Activated B cell treated with CpG ODN at 0.5 μM for 24 hours (primary cell): ENCODE measurements at regions not wholly inside any gene's neighbourhood (a gene's known extent, or its start where the extent isn't known, plus 50 kb on each side); places are given as distances from the start of the nearest gene placed in this dataset.

Experiments
- ATAC-seq: fragments of 200-7000 bp; cut with Tn5 transposase; one replicate; pipeline ENCODE4 v1.10.0; 2021; ENCODE audit warnings: low read depth, mild to moderate bottlenecking, moderate library complexity
- CTCF ChIA-PET: fragments of 350-600 bp; sonication (Branson Sonifier 250); formaldehyde crosslinking; loops from one replicate; lab custom pipeline; 2021; ENCODE audit warnings: antibody characterized with exemption; lab: Charles Lee
- POLR2A ChIA-PET: fragments of 350-600 bp; sonication (Branson Sonifier 250); formaldehyde crosslinking; loops from one replicate; lab custom pipeline; 2021; ENCODE audit warnings: antibody characterized with exemption; lab: Charles Lee
- DNase-seq: peaks from one replicate; pipeline ENCODE4 v3.0.0; 2022
- H3K27ac Mint-ChIP-seq: one replicate; pipeline ENCODE4 v1.8.0; 2020; ENCODE audit warnings: mixed read lengths
- H3K27me3 Mint-ChIP-seq: one replicate; pipeline ENCODE4 v1.8.0; 2021; ENCODE audit warnings: mixed read lengths
- H3K36me3 Mint-ChIP-seq: one replicate; pipeline ENCODE4 v1.8.0; 2021; ENCODE audit warnings: low read depth, mixed read lengths
- H3K4me1 Mint-ChIP-seq: one replicate; pipeline ENCODE4 v1.8.0; 2021; ENCODE audit warnings: mixed read lengths
- H3K4me3 Mint-ChIP-seq: one replicate; pipeline ENCODE4 v1.8.0; 2020; ENCODE audit warnings: mild to moderate bottlenecking, mixed read lengths
- H3K9me3 Mint-ChIP-seq: one replicate; pipeline ENCODE4 v1.8.0; 2020; ENCODE audit warnings: mixed read lengths
- CTCF ChIP-seq: fragments of 200-600 bp; IDR thresholded peaks from one replicate; pipeline ENCODE4 v1.8.0; 2022; ENCODE audit warnings: antibody characterized with exemption, mild to moderate bottlenecking
- intact Hi-C: fragments of 100-400 bp; cut with micrococcal nuclease; formaldehyde crosslinking; loops from one replicate; pipeline ENCODE4 v1.15.1; 2024

GRCh38 chr5:33072726-33073125 is 361.6 kb downstream of the NPR3 start:
- H3K9me3 Mint-ChIP-seq = no peaks in the 10 kb centered on the region
- intact Hi-C loops = no loop called here
- no peaks in the 10 kb centered on the region for H3K36me3 Mint-ChIP-seq
- H3K27ac Mint-ChIP-seq = no peak overlapping the region
- CTCF ChIA-PET = no interaction called here
- DNase-seq (no peak), ATAC-seq (no peak)
- no peak for TF ChIP-seq CTCF
- POLR2A ChIA-PET = no interaction called here
- H3K4me3 Mint-ChIP-seq = no peak overlapping the region
- H3K27me3 Mint-ChIP-seq = no peaks in the 10 kb centered on the region
- H3K4me1 Mint-ChIP-seq = no peaks in the 10 kb centered on the region

GRCh38 chr5:33073881-33074327 is 362.8 kb downstream of the NPR3 start:
- no peak for DNase-seq
- H3K4me1 Mint-ChIP-seq = no peaks in the 10 kb centered on the region
- no peaks in the 10 kb centered on the region for H3K9me3 Mint-ChIP-seq
- no peak for ATAC-seq
- H3K27me3 Mint-ChIP-seq = no peaks in the 10 kb centered on the region
- H3K36me3 Mint-ChIP-seq = no peaks in the 10 kb centered on the region
- no peak overlapping the region for H3K27ac Mint-ChIP-seq
- CTCF ChIA-PET = no interaction called here
- intact Hi-C loops = no loop called here
- H3K4me3 Mint-ChIP-seq = no peak overlapping the region
- TF ChIP-seq CTCF = no peak
- POLR2A ChIA-PET = no interaction called here

- ChIA-PET POLR2A (no interaction called here), CTCF (no interaction called here)
- no peak for TF ChIP-seq CTCF
- Mint-ChIP-seq H3K9me3 (no peaks in the 10 kb centered on the region), H3K27ac (no peak overlapping the region), H3K27me3 (no peaks in the 10 kb centered on the region), H3K4me3 (no peak overlapping the region), H3K36me3 (no peaks in the 10 kb centered on the region), H3K4me1 (no peaks in the 10 kb centered on the region)
- DNase-seq (no peak), ATAC-seq (no peak)
- intact Hi-C loops = no loop called here
These were observed 363.4 kb downstream of the NPR3 start for GRCh38 chr5:33074548-33074947.

GRCh38 chr5:33075731-33076130 is 364.6 kb downstream of the NPR3 start:
- no peak for TF ChIP-seq CTCF

GRCh38 chr5:33079548-33079947 is 361.2 kb upstream of the TARS1 start:
- no peak for TF ChIP-seq CTCF
- Mint-ChIP-seq H3K4me3 (no peak overlapping the region), H3K27ac (no peak overlapping the region), H3K36me3 (no peaks in the 10 kb centered on the region), H3K9me3 (no peaks in the 10 kb centered on the region), H3K27me3 (no peaks in the 10 kb centered on the region), H3K4me1 (no peaks in the 10 kb centered on the region)
- DNase-seq (no peak), ATAC-seq (no peak)
- intact Hi-C loops = no loop called here
- ChIA-PET POLR2A (no interaction called here), CTCF (no interaction called here)

More at GRCh38 chr5:33075731-33076130, 364.6 kb downstream of the NPR3 start:
- Mint-ChIP-seq H3K36me3 (no peaks in the 10 kb centered on the region), H3K27ac (no peak overlapping the region), H3K4me1 (no peaks in the 10 kb centered on the region), H3K4me3 (no peak overlapping the region), H3K27me3 (no peaks in the 10 kb centered on the region), H3K9me3 (no peaks in the 10 kb centered on the region)
- ChIA-PET CTCF (no interaction called here), POLR2A (no interaction called here)
- DNase-seq (no peak), ATAC-seq (no peak)
- intact Hi-C loops = no loop called here
